Astrocyte of the hippocampus (primary cell): ENCODE measurements at regions not wholly inside any gene's neighbourhood (a gene's known extent, or its start where the extent isn't known, plus 50 kb on each side); places are given as distances from the start of the nearest gene placed in this dataset.
A peak's percentile ranks its signal among the peaks of the same experiment; 100 is the strongest.
"Not testable (repeated sequence)": the region's sequence is repeated elsewhere in the genome, so short reads cannot be mapped to it uniquely, and the experiment has no call there.

Source experiments
- DNase-seq: peaks from one replicate; pipeline ENCODE4 v3.0.0; 2011; ENCODE audit warnings: low read depth, low spot score

- DNase-seq, result no peak
Observed at GRCh38 chr4:28277931-28278330, 1417.3 kb downstream of the STIM2 start.

DNA sequence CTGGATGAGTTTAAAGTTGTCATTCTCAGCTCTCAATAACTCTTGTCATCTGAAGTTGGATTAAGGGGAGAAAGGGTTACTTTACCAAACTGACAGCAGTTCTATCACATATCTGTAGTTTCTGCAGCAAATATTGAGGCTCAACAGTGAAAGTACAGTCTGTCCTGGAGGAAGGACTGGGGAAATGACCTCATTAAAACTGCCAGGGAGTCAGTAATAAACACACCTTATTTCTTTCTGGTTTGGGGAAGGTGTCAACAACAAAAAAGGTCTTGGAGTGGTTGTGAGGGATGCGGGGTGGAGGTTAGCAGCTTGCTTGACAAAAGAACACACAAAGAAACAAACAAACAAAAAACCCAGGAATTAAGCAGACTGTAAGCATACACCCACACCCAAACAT is 1418.0 kb downstream of the STIM2 start:
- no peak for DNase-seq

DNA sequence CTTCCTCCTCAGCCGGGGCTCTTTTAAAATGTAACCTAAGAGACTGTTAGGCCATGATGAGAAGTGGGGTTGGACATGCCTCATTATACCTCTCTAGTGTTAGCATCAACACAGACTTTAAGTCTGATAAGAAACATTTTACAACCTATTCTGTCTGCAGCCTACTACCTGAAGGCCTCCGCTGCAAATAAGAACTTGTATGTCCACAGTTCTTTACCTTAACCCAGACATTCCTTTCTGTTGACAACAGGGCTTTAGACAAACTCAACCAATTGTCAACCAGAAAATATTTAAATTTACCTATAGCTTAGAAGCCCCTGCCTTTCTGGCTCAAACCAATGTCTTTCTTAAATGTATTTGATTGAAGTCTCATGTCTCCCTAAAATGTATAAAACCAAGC is 1418.6 kb downstream of the STIM2 start:
- no peak for DNase-seq

- DNase-seq, result not testable (repeated sequence)
Observed at GRCh38 chr4:28286266-28286665, 1425.6 kb downstream of the STIM2 start.

DNA sequence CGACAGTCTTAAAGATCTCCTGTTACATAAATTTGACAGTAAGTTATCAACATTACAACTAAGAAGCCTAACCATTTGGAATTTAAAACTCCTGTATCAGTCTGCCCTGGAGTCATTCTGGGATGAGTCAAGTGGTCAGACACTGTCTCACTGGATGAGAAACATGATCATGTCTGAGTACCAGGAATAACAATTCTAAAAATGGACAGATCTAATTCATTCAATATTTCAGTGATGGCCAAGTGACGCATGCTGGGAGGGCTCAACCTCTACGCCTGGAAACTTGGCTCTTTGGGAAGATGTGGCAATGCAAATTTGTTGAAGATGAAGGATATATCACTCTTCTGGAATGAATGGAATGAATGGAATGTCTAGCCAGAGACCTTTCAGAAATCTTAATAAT is 1427.2 kb downstream of the STIM2 start:
- peak; percentile 78 for DNase-seq

- DNase-seq, result no peak
Observed at GRCh38 chr4:28296239-28296638, 1435.6 kb downstream of the STIM2 start.

- no peak for DNase-seq
Observed at GRCh38 chr4:28310926-28311325, 1450.3 kb downstream of the STIM2 start.

- not testable (repeated sequence) for DNase-seq
Observed at GRCh38 chr4:28312497-28312896, 1451.9 kb downstream of the STIM2 start.

- DNase-seq, result no peak
Observed at GRCh38 chr4:28313729-28314713, 1453.4 kb downstream of the STIM2 start.

DNA sequence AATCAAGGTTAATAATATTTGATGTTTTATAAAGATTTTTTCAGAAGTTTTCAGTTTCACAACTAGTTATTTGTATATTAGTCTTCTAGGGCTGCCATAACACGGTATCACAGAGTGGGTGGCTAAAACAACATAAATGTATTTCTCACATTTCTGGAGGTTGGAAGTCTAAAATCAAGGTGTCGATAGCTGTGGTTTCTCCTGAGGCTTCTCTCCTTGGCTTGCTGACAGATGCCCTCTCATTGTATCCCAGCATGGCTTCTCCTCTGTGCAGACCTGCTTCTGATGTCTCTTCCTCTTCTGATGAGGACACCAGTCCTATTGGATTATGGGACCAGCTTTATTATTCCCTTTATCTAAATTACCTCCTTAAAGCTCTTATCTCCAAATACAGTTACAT is 1456.6 kb downstream of the STIM2 start:
- no peak for DNase-seq

- no peak for DNase-seq
Observed at GRCh38 chr4:28334249-28334648, 1473.6 kb downstream of the STIM2 start.

- no peak for DNase-seq
Observed at GRCh38 chr4:28341784-28342183, 1481.1 kb downstream of the STIM2 start.

GRCh38 chr4:28350485-28350884 is 1489.8 kb downstream of the STIM2 start:
- DNase-seq, result no peak

DNA sequence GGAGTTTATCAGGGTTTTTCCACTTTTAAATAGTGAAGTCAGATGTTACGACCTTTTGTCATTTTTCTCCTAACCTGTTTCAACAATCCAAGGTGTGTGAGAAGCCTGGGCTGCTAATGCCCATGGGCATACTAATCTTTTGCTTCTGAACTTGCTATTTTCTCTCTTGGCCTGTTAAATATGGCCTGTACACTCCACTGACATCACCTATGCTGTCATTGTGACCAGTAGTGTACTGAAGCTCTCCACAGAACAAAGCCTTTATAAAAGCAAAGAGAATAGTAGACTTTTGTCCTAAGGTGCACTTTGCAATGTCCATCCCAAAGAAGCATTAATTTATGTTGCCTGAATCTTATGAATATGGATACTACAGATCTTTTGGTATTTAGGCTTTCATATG is 1490.5 kb downstream of the STIM2 start:
- no peak for DNase-seq

GRCh38 chr4:28351826-28352225 is 1491.2 kb downstream of the STIM2 start:
- no peak for DNase-seq

DNA sequence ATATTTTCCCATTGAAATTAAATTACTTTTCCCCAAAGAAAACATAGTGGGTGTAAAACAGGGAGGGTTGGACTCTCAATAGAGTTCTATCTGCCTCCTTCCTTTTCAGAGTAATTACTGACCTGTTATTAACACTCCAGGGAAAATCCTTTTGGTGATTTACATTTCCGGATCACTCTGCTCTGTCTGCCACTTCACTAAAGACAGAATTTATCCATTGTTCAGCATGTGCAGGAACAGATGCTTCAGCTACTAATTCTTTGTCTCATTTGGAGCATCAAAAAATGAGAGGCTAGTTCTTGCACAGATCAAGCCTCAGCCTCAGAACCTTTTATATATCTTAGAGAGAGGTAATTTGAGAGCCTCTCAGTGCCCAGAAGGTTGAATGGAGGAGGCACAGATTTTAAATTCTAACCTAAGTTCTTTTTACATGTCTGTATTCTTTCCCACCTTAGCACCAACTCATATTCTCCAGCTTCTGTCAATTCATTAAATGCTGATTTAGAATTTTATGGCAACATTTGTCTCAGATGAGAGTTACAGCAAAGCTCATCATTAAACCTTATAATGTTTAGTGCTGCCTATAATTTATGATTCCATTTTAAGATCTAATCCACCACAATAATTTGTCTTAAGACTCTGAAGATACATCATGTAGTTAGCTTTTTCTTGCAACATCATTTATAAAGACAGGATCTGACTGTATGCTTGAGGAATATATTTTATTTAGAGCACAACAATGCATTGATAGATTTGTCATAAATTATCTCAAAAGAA is 1494.4 kb downstream of the STIM2 start:
- no peak for DNase-seq

GRCh38 chr4:28357990-28358389 is 1497.3 kb downstream of the STIM2 start:
- DNase-seq, result no peak

DNA sequence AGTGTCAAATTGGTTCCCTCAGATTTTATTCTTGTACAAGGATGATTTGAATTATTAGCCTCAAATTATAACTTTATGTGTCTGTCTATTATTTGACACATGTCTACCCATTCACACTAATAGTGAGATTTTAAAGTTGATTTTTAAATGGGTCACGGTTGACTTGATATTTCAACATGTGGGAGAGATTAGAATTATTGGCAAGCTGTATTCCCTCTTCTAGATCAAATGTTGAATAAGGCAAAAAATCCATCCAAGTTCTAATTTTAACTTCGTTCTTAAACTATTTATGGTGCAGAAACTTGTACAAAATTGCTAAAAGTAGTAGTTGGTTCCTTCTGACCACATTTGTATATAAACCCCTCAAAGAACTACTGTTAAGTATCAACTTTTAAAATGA is 1498.0 kb downstream of the STIM2 start:
- DNase-seq, result no peak

- DNase-seq, result no peak
Observed at GRCh38 chr4:28360681-28361080, 1500.0 kb downstream of the STIM2 start.

- no peak for DNase-seq
Observed at GRCh38 chr4:28362169-28362568, 1501.5 kb downstream of the STIM2 start.

DNA sequence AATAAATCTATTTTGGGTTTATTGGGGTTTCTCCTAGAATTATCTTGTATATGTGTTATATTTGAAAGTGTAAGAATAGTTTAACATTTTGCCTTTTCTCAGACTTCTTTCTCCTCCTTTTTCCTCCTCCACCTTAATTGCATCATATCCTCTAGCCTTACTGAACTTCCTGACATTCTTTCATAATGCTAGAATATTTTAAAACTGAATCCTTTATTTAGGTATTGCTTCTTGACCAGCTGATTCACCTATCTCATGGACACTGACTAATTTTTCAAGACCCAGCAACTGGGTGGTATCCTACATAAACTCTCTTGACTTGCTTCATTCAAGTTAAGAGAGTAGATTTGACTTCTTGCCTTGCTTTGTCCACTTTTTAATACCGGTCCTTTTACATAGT is 1508.9 kb downstream of the STIM2 start:
- no peak for DNase-seq

DNA sequence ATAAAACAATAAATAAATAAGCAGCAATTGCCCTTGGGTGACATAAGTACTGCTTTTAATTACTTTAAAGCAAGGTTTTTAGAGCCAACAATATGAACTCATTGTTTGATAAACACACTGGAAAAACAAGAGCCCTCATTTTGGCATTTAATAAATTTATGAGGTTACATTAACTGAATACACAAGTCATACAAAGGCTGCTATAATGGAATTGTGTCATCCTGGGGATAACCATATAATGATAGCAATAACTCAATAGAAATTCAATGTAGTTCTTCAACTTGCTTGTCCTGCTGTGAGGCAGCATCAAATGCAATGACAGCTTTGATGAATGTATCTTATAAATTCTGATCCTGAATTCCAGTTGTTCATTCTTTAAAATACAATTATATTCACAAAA is 1512.5 kb downstream of the STIM2 start:
- DNase-seq, result no peak

- no peak for DNase-seq
Observed at GRCh38 chr4:28373601-28374000, 1513.0 kb downstream of the STIM2 start.
